Ovary (tissue), 7 donors: ENCODE measurements at regions not wholly inside any gene's neighbourhood (a gene's known extent, or its start where the extent isn't known, plus 50 kb on each side); places are given as distances from the start of the nearest gene placed in this dataset.

ENCODE experiments used
- DNase-seq, 5 donors: peaks; one replicate each; pipeline ENCODE4 v3.0.0-alpha.2; 2019 to 2020
- H3K27ac ChIP-seq, 2 donors: fragments of 200-600 bp; one replicate each; pipeline versions ENCODE4 v1.5.1 to v1.8.0; 2019 to 2022
- H3K27me3 ChIP-seq: fragments of 200-600 bp; one replicate; pipeline ENCODE4 v1.8.0; 2022
- H3K36me3 ChIP-seq: fragments of 200-600 bp; sonication (generic); one replicate; pipeline ENCODE4 v1.5.1; 2019
- H3K4me1 ChIP-seq: one replicate; pipeline ENCODE4 v1.8.1; 2013; ENCODE audit warnings: mild to moderate bottlenecking, moderate library complexity; ENCODE audit not compliant: insufficient read depth
- H3K4me3 ChIP-seq: fragments of 200-600 bp; sonication (generic); one replicate; pipeline ENCODE4 v1.5.1; 2017
- H3K9me3 ChIP-seq, 2 donors: fragments of 200-600 bp in 1 of 2; sonication (generic) in 1 of 2; one replicate each; pipeline versions ENCODE4 v1.5.1 to v1.8.1; 2013 to 2019; ENCODE audit warnings: mild to moderate bottlenecking in 1 of 2, moderate library complexity in 1 of 2
- EP300 ChIP-seq: sonication (generic); formaldehyde crosslinking; IDR thresholded peaks from one replicate; pipeline ENCODE4 v1.6.1; 2017; ENCODE audit warnings: antibody characterized with exemption
- POLR2A ChIP-seq: fragments of 450-650 bp; IDR thresholded peaks from one replicate; pipeline ENCODE4 v1.6.1; 2017; ENCODE audit warnings: antibody characterized with exemption, mild to moderate bottlenecking, moderate library complexity
- WGBS, 3 donors: extraction: QIAGEN DNeasy Blood & Tissue Kit in 1 of 3; methylation state at CpG; one replicate each; pipeline versions ENCODE4 v1.1.5 to v1.1.7; 2013 to 2017; 5-methylcytosine and 5-hydroxymethylcytosine counted together
- intact Hi-C, 4 donors: fragments of 100-400 bp; cut with DNase I; formaldehyde crosslinking; loops; one replicate each; pipeline versions ENCODE4 v1.11.0 to v1.15.1; 2022 to 2023
- TF ChIP-seq, protein P1 (sequence below), 3 donors: fragments of 450-650 bp in 2 of 3; fragments of 200-600 bp in 1 of 3; IDR thresholded peaks; one replicate each; pipeline versions ENCODE4 v1.5.1 to v1.8.0; 2016 to 2022; ENCODE audit warnings: antibody characterized with exemption in 3 of 3, mild to moderate bottlenecking in 1 of 3
- donor health status: DM: no; HTN: no; CAD: no; lungs with moderate emphysema.
- donor health status: DM: no; HTN: no; CAD: no.
- donor health status: Bipolar disorder and iron deficiency.
- donor health status: DM: no; HTN: no; CAD: no.
- donor health status: DM: yes; HTN: yes; CAD: no.

- Histone ChIP-seq H3K27me3 (no peaks in the 10 kb centered on the region), H3K36me3 (no peaks in the 10 kb centered on the region), H3K9me3 (no peaks in the 10 kb centered on the region), H3K4me1 (no peaks in the 10 kb centered on the region), H3K27ac (no peak overlapping the region), H3K4me3 (no peak overlapping the region)
- 76 to 89% (median 88%) methylated on average over 7 of the region's 7 CpGs for WGBS, 3 donors
- intact Hi-C loops = no loop called here
- TF ChIP-seq, protein P1, sequence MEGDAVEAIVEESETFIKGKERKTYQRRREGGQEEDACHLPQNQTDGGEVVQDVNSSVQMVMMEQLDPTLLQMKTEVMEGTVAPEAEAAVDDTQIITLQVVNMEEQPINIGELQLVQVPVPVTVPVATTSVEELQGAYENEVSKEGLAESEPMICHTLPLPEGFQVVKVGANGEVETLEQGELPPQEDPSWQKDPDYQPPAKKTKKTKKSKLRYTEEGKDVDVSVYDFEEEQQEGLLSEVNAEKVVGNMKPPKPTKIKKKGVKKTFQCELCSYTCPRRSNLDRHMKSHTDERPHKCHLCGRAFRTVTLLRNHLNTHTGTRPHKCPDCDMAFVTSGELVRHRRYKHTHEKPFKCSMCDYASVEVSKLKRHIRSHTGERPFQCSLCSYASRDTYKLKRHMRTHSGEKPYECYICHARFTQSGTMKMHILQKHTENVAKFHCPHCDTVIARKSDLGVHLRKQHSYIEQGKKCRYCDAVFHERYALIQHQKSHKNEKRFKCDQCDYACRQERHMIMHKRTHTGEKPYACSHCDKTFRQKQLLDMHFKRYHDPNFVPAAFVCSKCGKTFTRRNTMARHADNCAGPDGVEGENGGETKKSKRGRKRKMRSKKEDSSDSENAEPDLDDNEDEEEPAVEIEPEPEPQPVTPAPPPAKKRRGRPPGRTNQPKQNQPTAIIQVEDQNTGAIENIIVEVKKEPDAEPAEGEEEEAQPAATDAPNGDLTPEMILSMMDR (IDR thresholded peaks at IDR 0.05) = no peak
- TF ChIP-seq POLR2A = no peak
- TF ChIP-seq EP300 = no peak
- no peak for DNase-seq
Observed at GRCh38 chr1:13878021-13878420, 178.0 kb downstream of the PRDM2 start.

DNA sequence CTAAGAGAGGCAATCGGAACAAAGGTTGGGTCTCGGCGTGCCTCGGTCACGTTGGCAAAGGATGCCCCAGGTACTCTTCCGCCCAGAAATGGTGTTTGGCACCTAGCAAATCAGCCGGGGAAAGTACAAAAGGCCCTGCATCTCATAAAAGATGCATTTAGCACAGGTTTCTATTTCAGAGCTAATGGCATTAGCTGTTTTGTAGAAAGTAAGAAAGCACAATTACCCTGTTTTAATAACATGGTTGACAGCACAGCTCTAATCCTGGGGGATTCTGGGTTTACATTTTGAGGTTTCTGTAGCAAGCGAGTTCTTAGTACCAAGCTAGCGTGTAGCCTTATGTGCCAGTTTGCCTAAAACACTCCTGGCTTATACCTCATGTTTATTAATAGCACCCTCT lies 178.5 kb downstream of the PRDM2 start:
- Histone ChIP-seq H3K4me3 (no peak overlapping the region), H3K27ac (no peak overlapping the region), H3K9me3 (no peaks in the 10 kb centered on the region), H3K27me3 (no peaks in the 10 kb centered on the region), H3K36me3 (no peaks in the 10 kb centered on the region), H3K4me1 (no peaks in the 10 kb centered on the region)
- WGBS, 3 donors = 89 to 97% (median 95%) methylated on average over 9 of the region's 9 CpGs
- DNase-seq = no peak
- intact Hi-C loops = no loop called here
- TF ChIP-seq, protein P1 (IDR thresholded peaks at IDR 0.05) = no peak
- no peak for TF ChIP-seq EP300
- no peak for TF ChIP-seq POLR2A

DNA sequence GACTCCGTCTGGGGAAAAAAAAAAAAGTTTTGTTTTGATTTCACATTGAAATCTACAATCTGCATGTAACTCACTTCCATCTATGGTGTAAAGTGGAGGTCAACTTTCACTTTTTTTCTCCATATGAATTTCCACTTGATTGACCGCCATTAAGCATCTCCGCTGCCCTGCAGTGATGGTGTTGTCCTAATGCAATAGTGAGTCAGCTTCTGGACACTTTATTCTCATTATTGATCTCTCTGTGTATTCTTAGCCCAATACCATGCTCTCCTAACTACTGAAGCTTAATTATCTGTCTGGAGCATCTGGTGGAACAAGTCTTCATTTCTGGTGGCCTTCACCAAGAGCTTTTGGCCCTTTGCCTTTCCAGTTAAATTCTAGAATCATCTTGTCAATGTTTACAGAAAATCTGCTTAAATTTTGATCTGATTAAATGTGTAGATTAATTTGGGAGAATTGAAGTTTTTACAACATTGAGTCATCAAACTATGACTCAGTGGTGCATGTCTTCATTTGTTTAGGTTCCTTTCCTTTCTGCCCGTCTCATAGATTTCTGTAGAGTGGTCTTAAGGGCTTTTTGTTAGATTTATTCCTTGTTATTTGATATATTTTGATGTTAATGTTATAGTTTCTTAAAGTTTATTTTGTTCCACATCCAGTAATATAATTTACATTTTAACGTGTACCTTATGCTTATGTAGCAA lies 181.5 kb downstream of the PRDM2 start:
- no peaks in the 10 kb centered on the region for H3K9me3 ChIP-seq
- 72 to 89% (median 77%) methylated on average over 5 of the region's 5 CpGs for WGBS, 3 donors
- intact Hi-C loops = no loop called here
- H3K4me1 ChIP-seq = peaks cover 2% of the 10 kb centered on the region
- H3K27me3 ChIP-seq = no peaks in the 10 kb centered on the region
- H3K4me3 ChIP-seq = no peak overlapping the region
- H3K27ac ChIP-seq = no peak overlapping the region
- DNase-seq = no peak
- no peaks in the 10 kb centered on the region for H3K36me3 ChIP-seq
- TF ChIP-seq, protein P1 (IDR thresholded peaks at IDR 0.05) = no peak
- no peak for TF ChIP-seq POLR2A
- no peak for TF ChIP-seq EP300

DNA sequence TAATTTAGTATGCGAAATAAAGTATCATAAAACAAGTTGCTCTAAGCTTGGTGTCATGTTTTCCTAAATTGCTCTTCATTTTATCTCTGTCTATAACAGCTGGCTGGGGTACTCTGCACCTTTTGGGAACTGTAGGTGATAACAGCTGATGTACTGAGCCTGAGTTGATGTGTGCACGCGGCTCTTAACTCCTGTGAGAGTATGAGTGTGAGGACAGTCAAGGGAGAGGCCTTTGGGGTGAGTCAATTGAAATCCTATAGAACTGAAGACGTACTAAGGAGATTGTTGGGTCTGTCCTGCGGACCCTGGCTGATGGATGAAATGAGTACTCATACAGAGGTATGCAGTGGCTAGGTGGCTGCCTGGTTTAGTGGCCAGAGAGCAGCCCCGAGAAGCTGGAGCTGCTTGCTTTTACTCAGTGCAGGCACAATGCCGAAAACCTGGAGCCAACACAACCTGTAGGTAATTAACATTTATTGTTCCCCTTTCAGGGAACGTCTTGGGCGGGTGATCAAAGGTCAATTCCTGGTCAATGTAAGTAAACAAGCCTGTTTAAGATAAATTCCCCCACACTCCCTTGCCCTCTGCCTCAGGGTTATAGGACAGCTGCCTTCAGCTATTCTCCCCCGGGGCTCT lies 188.5 kb downstream of the PRDM2 start:
- no peak for TF ChIP-seq EP300
- H3K27me3 ChIP-seq = no peaks in the 10 kb centered on the region
- 37 to 45% (median 42%) methylated on average over 10 of the region's 10 CpGs for WGBS, 3 donors

DNA sequence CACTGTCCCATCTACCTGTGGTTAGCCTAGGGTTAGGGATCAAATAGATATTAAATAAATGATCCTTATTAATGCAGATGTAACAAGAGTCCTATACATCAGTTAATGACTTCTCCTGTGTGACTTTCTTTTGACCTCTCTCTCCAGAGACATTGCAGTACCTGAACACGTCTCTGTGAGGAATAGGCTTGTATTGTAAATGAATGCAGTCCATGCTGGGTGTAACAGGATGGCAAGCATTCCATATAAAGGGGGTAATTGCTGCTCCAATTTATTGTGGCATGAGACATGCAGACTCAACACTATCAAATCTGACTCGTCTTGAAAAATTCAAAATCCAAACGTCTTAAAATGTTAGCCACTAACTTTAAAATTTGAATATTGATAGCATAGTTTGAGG lies 189.5 kb downstream of the PRDM2 start:
- WGBS, 3 donors = 67 to 73% (median 70%) methylated on average over 3 of the region's 3 CpGs
- TF ChIP-seq EP300 (no peak), POLR2A (no peak)
- TF ChIP-seq, protein P1 (IDR thresholded peaks at IDR 0.05) = no peak
- DNase-seq = no peak
- intact Hi-C loops = no loop called here
- Histone ChIP-seq H3K4me1 (peaks cover 5% of the 10 kb centered on the region), H3K36me3 (no peaks in the 10 kb centered on the region), H3K27ac (no peak overlapping the region), H3K27me3 (no peaks in the 10 kb centered on the region), H3K4me3 (no peak overlapping the region), H3K9me3 (no peaks in the 10 kb centered on the region)

More for the DNA sequence above, 188.5 kb downstream of the PRDM2 start:
- intact Hi-C loops = no loop called here
- no peak for DNase-seq
- Histone ChIP-seq H3K36me3 (no peaks in the 10 kb centered on the region), H3K9me3 (no peaks in the 10 kb centered on the region), H3K4me1 (peaks cover 3% of the 10 kb centered on the region), H3K4me3 (no peak overlapping the region), H3K27ac (no peak overlapping the region)
